IMR-90 (cell line): ENCODE measurements at regions not wholly inside any gene's neighbourhood (a gene's known extent, or its start where the extent isn't known, plus 50 kb on each side); places are given as distances from the start of the nearest gene placed in this dataset.

ENCODE experiments used
- ATAC-seq: fragments of 200-7000 bp; cut with Tn5 transposase; 2 replicates; pipeline ENCODE4 v1.9.1; 2020; ENCODE audit warnings: low read depth, mild to moderate bottlenecking, moderate library complexity
- BruUV-seq: library from RNA; stranded (reverse); fragments of 400-500 nt; replicated peaks from 2 replicates; lab custom pipeline; 2021; lab: Mats Ljungman, UMichigan
- CTCF ChIA-PET: fragments of 300-600 bp; formaldehyde crosslinking; extraction: SDS; loops from one replicate; lab custom pipeline; 2021; ENCODE audit warnings: antibody characterized with exemption; lab: Yijun Ruan, JAX
- POLR2A ChIA-PET: fragments of 300-600 bp; sonication (Branson Sonifier 250); formaldehyde crosslinking; loops from one replicate; lab custom pipeline; 2022; ENCODE audit warnings: antibody characterized with exemption; ENCODE audit not compliant: unreplicated experiment; lab: Charles Lee
- DNase-seq: peaks from one replicate; pipeline ENCODE4 v3.0.0; 2013
- H2AFZ ChIP-seq: replicated peaks from 2 replicates; pipeline ENCODE3; 2013; ENCODE audit warnings: low read length, mild to moderate bottlenecking; ENCODE audit not compliant: poor library complexity
- H2AK5ac ChIP-seq: 2 replicates; pipeline ENCODE4 v1.6.1; 2013; ENCODE audit warnings: low read depth, low read length, inconsistent platforms
- H2AK9ac ChIP-seq: replicated peaks from 2 replicates; pipeline ENCODE3; 2013; ENCODE audit warnings: mild to moderate bottlenecking, low read depth, low read length, moderate library complexity; ENCODE audit not compliant: poor library complexity
- H2BK120ac ChIP-seq: 2 replicates; pipeline ENCODE4 v1.6.1; 2013; ENCODE audit warnings: low read depth, low read length, inconsistent platforms
- H2BK15ac ChIP-seq: 3 replicates; pipeline ENCODE4 v1.6.1; 2013; ENCODE audit warnings: low read depth, low read length, inconsistent platforms
- H2BK20ac ChIP-seq: 2 replicates; pipeline ENCODE4 v1.6.1; 2013; ENCODE audit warnings: low read depth, mild to moderate bottlenecking, inconsistent platforms, low read length, moderate library complexity
- H2BK5ac ChIP-seq: 2 replicates; pipeline ENCODE4 v1.6.1; 2013; ENCODE audit warnings: mild to moderate bottlenecking, low read depth, low read length, inconsistent platforms; ENCODE audit not compliant: poor library complexity, severe bottlenecking
- H3K14ac ChIP-seq: replicated peaks from 2 replicates; pipeline ENCODE4 v1.6.1; 2013; ENCODE audit warnings: low read depth, low read length, inconsistent platforms
- H3K18ac ChIP-seq: 2 replicates; pipeline ENCODE4 v1.6.1; 2013; ENCODE audit warnings: low read depth, low read length, control low read depth
- H3K23ac ChIP-seq: 2 replicates; pipeline ENCODE4 v1.6.1; 2013; ENCODE audit warnings: low read depth, low read length, inconsistent platforms
- H3K27ac ChIP-seq: 2 replicates; pipeline ENCODE4 v1.5.1; 2013; ENCODE audit warnings: mild to moderate bottlenecking, control low read depth, low read length; ENCODE audit not compliant: insufficient read depth
- H3K27me3 ChIP-seq: 2 replicates; pipeline ENCODE4 v1.6.1; 2013; ENCODE audit warnings: low read length; ENCODE audit not compliant: control insufficient read depth, insufficient read depth
- H3K36me3 ChIP-seq: 2 replicates; pipeline ENCODE4 v1.6.1; 2013; ENCODE audit warnings: low read length, mixed read lengths; ENCODE audit not compliant: control insufficient read depth, insufficient read depth
- H3K4ac ChIP-seq: 2 replicates; pipeline ENCODE4 v1.6.1; 2013; ENCODE audit warnings: low read depth, low read length, inconsistent platforms
- H3K4me1 ChIP-seq: 2 replicates; pipeline ENCODE4 v1.6.1; 2013; ENCODE audit warnings: low read length, mixed read lengths; ENCODE audit not compliant: control insufficient read depth, insufficient read depth
- H3K4me2 ChIP-seq: 2 replicates; pipeline ENCODE4 v1.6.1; 2013; ENCODE audit warnings: low read depth, mild to moderate bottlenecking, control low read depth, low read length, moderate library complexity
- H3K4me3 ChIP-seq: 2 replicates; pipeline ENCODE4 v1.5.1; 2013; ENCODE audit warnings: low read depth, mild to moderate bottlenecking, control low read depth, low read length, moderate library complexity; ENCODE audit not compliant: insufficient read depth
- H3K56ac ChIP-seq: 2 replicates; pipeline ENCODE4 v1.6.1; 2013; ENCODE audit warnings: low read length, inconsistent platforms; ENCODE audit not compliant: insufficient read depth; ENCODE audit errors: extremely low read depth
- H3K79me1 ChIP-seq, 2 experiments: 2 replicates each; pipeline ENCODE4 v1.6.1; 2013; ENCODE audit warnings: low read length in 2 of 2, inconsistent platforms in 1 of 2, low read depth in 1 of 2
- H3K9ac ChIP-seq: 2 replicates; pipeline ENCODE4 v1.6.1; 2013; ENCODE audit warnings: low read depth, low read length, control low read depth
- H3K9me1 ChIP-seq: 2 replicates; pipeline ENCODE4 v1.6.1; 2013; ENCODE audit warnings: low read length, inconsistent platforms; ENCODE audit not compliant: insufficient read depth
- H3K9me3 ChIP-seq: 2 replicates; pipeline ENCODE4 v1.6.1; 2013; ENCODE audit warnings: low read length; ENCODE audit not compliant: control insufficient read depth, insufficient read depth
- H4K20me1 ChIP-seq: 2 replicates; pipeline ENCODE4 v1.6.1; 2013; ENCODE audit warnings: low read length, inconsistent platforms; ENCODE audit not compliant: insufficient read depth
- H4K5ac ChIP-seq: 2 replicates; pipeline ENCODE4 v1.6.1; 2013; ENCODE audit warnings: mild to moderate bottlenecking, low read depth, low read length, control low read depth
- H4K8ac ChIP-seq, 2 experiments: 2 replicates each; pipeline ENCODE4 v1.6.1; 2013; ENCODE audit warnings: low read depth in 2 of 2, low read length in 2 of 2, control low read depth in 1 of 2, inconsistent platforms in 1 of 2
- H4K91ac ChIP-seq: 2 replicates; pipeline ENCODE4 v1.6.1; 2013; ENCODE audit warnings: low read depth, low read length, inconsistent platforms; ENCODE audit not compliant: insufficient read depth
- BHLHE40 ChIP-seq: fragments of 150-350 bp; IDR thresholded peaks from 2 replicates; pipeline ENCODE4 v1.6.1; 2016; ENCODE audit warnings: mild to moderate bottlenecking, low read depth, low read length
- CHD1 ChIP-seq: IDR thresholded peaks from 2 replicates; pipeline ENCODE4 v1.6.1; 2012; ENCODE audit warnings: low read depth, low read length, improper control_type of control experiment
- FOS ChIP-seq: fragments of 150-350 bp; IDR thresholded peaks from 2 replicates; pipeline ENCODE4 v1.6.1; 2016; ENCODE audit warnings: low read depth, low read length
- MAFK ChIP-seq: IDR thresholded peaks from 2 replicates; pipeline ENCODE4 v1.6.1; 2012; ENCODE audit warnings: low read depth, low read length, improper control_type of control experiment
- MAZ ChIP-seq: IDR thresholded peaks from 2 replicates; pipeline ENCODE4 v1.6.1; 2012; ENCODE audit warnings: low read depth, mild to moderate bottlenecking, low read length, improper control_type of control experiment, moderate library complexity, borderline replicate concordance
- MXI1 ChIP-seq: IDR thresholded peaks from 2 replicates; pipeline ENCODE4 v1.6.1; 2012; ENCODE audit warnings: low read depth, mild to moderate bottlenecking, low read length, moderate library complexity, borderline replicate concordance
- NFE2L2 ChIP-seq: fragments of 150-350 bp; IDR thresholded peaks from 2 replicates; pipeline ENCODE4 v1.6.1; 2016; ENCODE audit warnings: low read depth, mild to moderate bottlenecking, low read length
- POLR2A ChIP-seq: IDR thresholded peaks from 2 replicates; pipeline ENCODE4 v1.6.1; 2012; ENCODE audit warnings: mild to moderate bottlenecking, low read depth, low read length
- RCOR1 ChIP-seq: IDR thresholded peaks from 2 replicates; pipeline ENCODE4 v1.6.1; 2012; ENCODE audit warnings: mild to moderate bottlenecking, low read length, improper control_type of control experiment; ENCODE audit not compliant: insufficient replicate concordance
- RFX5 ChIP-seq: IDR thresholded peaks from 2 replicates; pipeline ENCODE4 v1.8.0; 2012; ENCODE audit warnings: low read depth, mild to moderate bottlenecking, low read length, moderate library complexity
- WGBS, 2 experiments: methylation state at CpG; one replicate each; pipeline versions ENCODE4 v1.1.5 to v1.1.7; 2013; ENCODE audit warnings: missing lambda C conversion rate in 2 of 2; ENCODE audit not compliant: insufficient read length in 1 of 2; ENCODE audit errors: extremely low coverage in 2 of 2; 5-methylcytosine and 5-hydroxymethylcytosine counted together
- dilution Hi-C: fragments of 300-500 bp; cut with HindIII; formaldehyde crosslinking; loops from one replicate; pipeline ENCODE4 v1.14.3; 2018; ENCODE audit warnings: low sequenced_read_pairs; ENCODE audit not compliant: unreplicated experiment
- in situ Hi-C: fragments of 300-500 bp; cut with MboI; formaldehyde crosslinking; loops from 3 replicates; pipeline ENCODE4 v1.14.3; 2019; ENCODE audit warnings: low sequenced_read_pairs, inconsistent platforms, mixed read lengths
- intact Hi-C: fragments of 100-400 bp; cut with micrococcal nuclease; formaldehyde crosslinking; loops from 2 replicates; pipeline ENCODE4 v1.10.0; 2022
- TF ChIP-seq, protein P1 (sequence below): fragments of 150-350 bp; IDR thresholded peaks from 2 replicates; pipeline ENCODE4 v1.6.1; 2016; ENCODE audit warnings: low read depth, mild to moderate bottlenecking, low read length, moderate library complexity, borderline replicate concordance
- TF ChIP-seq, protein P2 (sequence below): conservative IDR thresholded peaks from 2 replicates; pipeline ENCODE4 v1.5.1; 2012; ENCODE audit warnings: mild to moderate bottlenecking, low read depth, low read length, improper control_type of control experiment
- TF ChIP-seq, protein P3 (sequence below): fragments of 150-350 bp; IDR thresholded peaks from 2 replicates; pipeline ENCODE4 v1.6.1; 2017; ENCODE audit warnings: mild to moderate bottlenecking, antibody characterized with exemption, low read length, low read depth

DNA sequence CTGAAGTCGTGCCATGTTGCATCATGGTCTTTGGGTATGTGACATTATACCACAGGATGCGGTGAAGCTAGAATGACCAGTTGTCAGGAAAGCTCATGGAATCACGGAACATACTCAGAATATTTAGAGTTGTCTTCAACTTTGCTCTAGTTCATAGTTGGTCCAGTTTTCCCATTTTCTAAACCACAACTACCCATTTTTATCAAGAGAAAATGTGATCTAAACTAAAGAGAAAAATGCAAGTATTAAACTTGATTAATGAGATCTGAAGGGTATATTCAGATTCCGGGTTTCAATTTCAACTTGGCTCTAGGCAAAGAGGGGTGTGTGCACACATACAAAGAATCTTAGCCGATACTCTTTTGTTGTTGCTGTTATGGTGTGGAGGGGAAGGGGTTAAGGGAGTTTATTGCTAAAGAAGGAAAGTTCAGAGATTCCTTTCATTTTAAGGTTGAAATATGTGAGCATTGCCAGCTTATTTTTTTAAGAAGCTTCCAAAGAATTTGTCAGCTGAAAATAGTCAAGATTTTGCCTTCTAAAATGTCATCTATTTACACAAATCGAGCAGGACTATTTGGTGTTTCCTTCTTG lies 516.6 kb upstream of the ZEB2 start:
- no peak overlapping the region for H2AK9ac ChIP-seq
- CTCF ChIA-PET = no interaction called here
- no peaks in the 10 kb centered on the region for H3K27me3 ChIP-seq
- 0 out of 4 replicates have a peak overlapping the region, but pooled peaks of 1 of the 2 experiments have one; percentile 39 for H4K8ac ChIP-seq
- peak overlapping the region; percentile 52; the same call in 1 of the 2 replicates for H3K18ac ChIP-seq
- H3K36me3 ChIP-seq = no peaks in the 10 kb centered on the region
- peaks cover 4% of the 10 kb centered on the region for H3K4me1 ChIP-seq
- H3K4me2 ChIP-seq = peak overlapping the region; percentile 83; the same call in 1 of the 2 replicates
- intact Hi-C loops = no loop called here
- no peak overlapping the region for H4K91ac ChIP-seq
- no peak overlapping the region for H3K4me3 ChIP-seq
- peak overlapping the region; percentile 47; the same call in 1 of the 2 replicates for H3K27ac ChIP-seq
- TF ChIP-seq MAZ (no peak), BHLHE40 (no peak), NFE2L2 (no peak), RCOR1 (no peak), POLR2A (no peak), MAFK (no peak), CHD1 (no peak), RFX5 (no peak), FOS (no peak), MXI1 (no peak)
- TF ChIP-seq, protein P1, sequence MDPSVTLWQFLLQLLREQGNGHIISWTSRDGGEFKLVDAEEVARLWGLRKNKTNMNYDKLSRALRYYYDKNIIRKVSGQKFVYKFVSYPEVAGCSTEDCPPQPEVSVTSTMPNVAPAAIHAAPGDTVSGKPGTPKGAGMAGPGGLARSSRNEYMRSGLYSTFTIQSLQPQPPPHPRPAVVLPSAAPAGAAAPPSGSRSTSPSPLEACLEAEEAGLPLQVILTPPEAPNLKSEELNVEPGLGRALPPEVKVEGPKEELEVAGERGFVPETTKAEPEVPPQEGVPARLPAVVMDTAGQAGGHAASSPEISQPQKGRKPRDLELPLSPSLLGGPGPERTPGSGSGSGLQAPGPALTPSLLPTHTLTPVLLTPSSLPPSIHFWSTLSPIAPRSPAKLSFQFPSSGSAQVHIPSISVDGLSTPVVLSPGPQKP = no peak
- TF ChIP-seq, protein P2, sequence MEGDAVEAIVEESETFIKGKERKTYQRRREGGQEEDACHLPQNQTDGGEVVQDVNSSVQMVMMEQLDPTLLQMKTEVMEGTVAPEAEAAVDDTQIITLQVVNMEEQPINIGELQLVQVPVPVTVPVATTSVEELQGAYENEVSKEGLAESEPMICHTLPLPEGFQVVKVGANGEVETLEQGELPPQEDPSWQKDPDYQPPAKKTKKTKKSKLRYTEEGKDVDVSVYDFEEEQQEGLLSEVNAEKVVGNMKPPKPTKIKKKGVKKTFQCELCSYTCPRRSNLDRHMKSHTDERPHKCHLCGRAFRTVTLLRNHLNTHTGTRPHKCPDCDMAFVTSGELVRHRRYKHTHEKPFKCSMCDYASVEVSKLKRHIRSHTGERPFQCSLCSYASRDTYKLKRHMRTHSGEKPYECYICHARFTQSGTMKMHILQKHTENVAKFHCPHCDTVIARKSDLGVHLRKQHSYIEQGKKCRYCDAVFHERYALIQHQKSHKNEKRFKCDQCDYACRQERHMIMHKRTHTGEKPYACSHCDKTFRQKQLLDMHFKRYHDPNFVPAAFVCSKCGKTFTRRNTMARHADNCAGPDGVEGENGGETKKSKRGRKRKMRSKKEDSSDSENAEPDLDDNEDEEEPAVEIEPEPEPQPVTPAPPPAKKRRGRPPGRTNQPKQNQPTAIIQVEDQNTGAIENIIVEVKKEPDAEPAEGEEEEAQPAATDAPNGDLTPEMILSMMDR = no peak
- TF ChIP-seq, protein P3, sequence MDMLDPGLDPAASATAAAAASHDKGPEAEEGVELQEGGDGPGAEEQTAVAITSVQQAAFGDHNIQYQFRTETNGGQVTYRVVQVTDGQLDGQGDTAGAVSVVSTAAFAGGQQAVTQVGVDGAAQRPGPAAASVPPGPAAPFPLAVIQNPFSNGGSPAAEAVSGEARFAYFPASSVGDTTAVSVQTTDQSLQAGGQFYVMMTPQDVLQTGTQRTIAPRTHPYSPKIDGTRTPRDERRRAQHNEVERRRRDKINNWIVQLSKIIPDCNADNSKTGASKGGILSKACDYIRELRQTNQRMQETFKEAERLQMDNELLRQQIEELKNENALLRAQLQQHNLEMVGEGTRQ = no peak
- no TSS peak for BruUV-seq
- dilution Hi-C loops = no loop called here
- peak overlapping the region; percentile 56 for H2BK5ac ChIP-seq
- peak overlapping the region; percentile 93 for H2AK5ac ChIP-seq
- no peaks in the 10 kb centered on the region for H3K9me1 ChIP-seq
- DNase-seq (peak; percentile 13), ATAC-seq (peak; percentile 59)
- H3K23ac ChIP-seq = no peak overlapping the region; the same call in 1 of the 2 replicates
- peak overlapping the region; percentile 54; the same call in 1 of the 2 replicates for H3K14ac ChIP-seq
- H3K56ac ChIP-seq = no peak overlapping the region
- H2BK120ac ChIP-seq = peak overlapping the region; percentile 76
- H2BK15ac ChIP-seq = peak overlapping the region; percentile 59
- POLR2A ChIA-PET = no interaction called here
- no peaks in the 10 kb centered on the region for H3K9me3 ChIP-seq
- in situ Hi-C loops = no loop called here
- H4K20me1 ChIP-seq = no peaks in the 10 kb centered on the region
- no peak overlapping the region for H3K9ac ChIP-seq
- no peak overlapping the region; the same call in 1 of the 2 replicates for H3K4ac ChIP-seq
- 40% methylated on average over 1 of the region's 6 CpGs; no CpG with 5 or more reads in 1 of the 2 experiments for WGBS, 2 experiments
- H2AFZ ChIP-seq = no peak overlapping the region
- no peaks in the 10 kb centered on the region for H3K79me1 ChIP-seq
- peak overlapping the region; percentile 57; the same call in 1 of the 2 replicates for H2BK20ac ChIP-seq
- peak overlapping the region; percentile 12; the same call in 1 of the 2 replicates for H4K5ac ChIP-seq
